HCT116 (cell line): ENCODE measurements at regions not wholly inside any gene's neighbourhood (a gene's known extent, or its start where the extent isn't known, plus 50 kb on each side); places are given as distances from the start of the nearest gene placed in this dataset.

ENCODE experiments used
- CEBPB ChIP-seq: IDR thresholded peaks from 2 replicates; pipeline ENCODE4 v1.6.1; 2012; ENCODE audit warnings: low read depth
- CTCF ChIP-seq, 3 experiments: fragments of 200-600 bp in 1 of 3; sonication (generic) in 1 of 3; IDR thresholded peaks in 2 of 3; conservative IDR thresholded peaks in 1 of 3; 2 replicates each; pipeline ENCODE4 v1.5.1; 2012 to 2017; ENCODE audit warnings: low read depth in 2 of 3, low read length in 2 of 3, antibody characterized with exemption in 1 of 3, borderline replicate concordance in 1 of 3, control low read depth in 1 of 3, mild to moderate bottlenecking in 1 of 3, mixed read lengths in 1 of 3, mixed run types in 1 of 3, moderate library complexity in 1 of 3; ENCODE audit not compliant: insufficient read depth in 1 of 3
- EGR1 ChIP-seq: IDR thresholded peaks from 2 replicates; pipeline ENCODE4 v1.6.1; 2012; ENCODE audit warnings: low read depth
- EZH2phosphoT487 ChIP-seq: fragments of 200-600 bp; IDR thresholded peaks from 2 replicates; pipeline ENCODE4 v1.6.1; 2018; ENCODE audit warnings: antibody characterized with exemption, borderline replicate concordance
- TCF7L2 ChIP-seq: IDR thresholded peaks from 2 replicates; pipeline ENCODE4 v1.7.0; 2011; ENCODE audit warnings: borderline replicate concordance, inconsistent platforms; ENCODE audit not compliant: insufficient read depth, insufficient read length; ENCODE audit errors: extremely low read depth

- TF ChIP-seq EZH2phosphoT487, result no peak
- TF ChIP-seq CTCF (IDR thresholded peaks at IDR 0.05 in 2 of 3, conservative IDR thresholded peaks at IDR 0.05 in 1 of 3; ENCODE audit: borderline replicate concordance in 1 of 3, insufficient read depth in 1 of 3, low read depth in 2 of 3, low read length in 2 of 3), result no peak
- no peak for TF ChIP-seq CEBPB
- no peak for TF ChIP-seq EGR1
- TF ChIP-seq TCF7L2, result no peak
Observed at GRCh38 chr3:118369892-118370491, 664.7 kb downstream of the IGSF11 start.
